Endothelial cell of umbilical vein (primary cell): ENCODE measurements at regions not wholly inside any gene's neighbourhood (a gene's known extent, or its start where the extent isn't known, plus 50 kb on each side); places are given as distances from the start of the nearest gene placed in this dataset.

ENCODE experiments used
- BruUV-seq: library from RNA; stranded (reverse); fragments of 400-500 nt; replicated peaks from 2 replicates; lab custom pipeline; 2021; lab: Mats Ljungman, UMichigan
- CTCF ChIA-PET: fragments of 300-600, 350-600 bp; sonication (Branson Sonifier 250); formaldehyde crosslinking; loops from one replicate; lab custom pipeline; 2021; ENCODE audit warnings: antibody characterized with exemption, inconsistent platforms; lab: Charles Lee
- POLR2A ChIA-PET: fragments of 300-600, 350-600 bp; sonication (Branson Sonifier 250); formaldehyde crosslinking; loops from one replicate; lab custom pipeline; 2021; ENCODE audit warnings: antibody characterized with exemption, inconsistent platforms; lab: Charles Lee
- DNase-seq: peaks from one replicate; pipeline ENCODE4 v3.0.0-alpha.2; 2011; ENCODE audit warnings: low read depth, low spot score
- FAIRE-seq: peaks from 2 replicates; lab custom pipeline; 2011; peaks lifted over from hg19 to GRCh38; lab: Jason Lieb, UNC
- H2AFZ ChIP-seq: 2 replicates; pipeline ENCODE4 v1.6.0; 2012; ENCODE audit warnings: low read depth, low read length, control low read depth, inconsistent platforms
- H3K27ac ChIP-seq: 2 replicates; pipeline ENCODE4 v1.5.1; 2011; ENCODE audit warnings: low read depth, mild to moderate bottlenecking, control low read depth, low read length, moderate library complexity; ENCODE audit not compliant: insufficient read depth
- H3K27me3 ChIP-seq, 2 experiments: 2 replicates each; pipeline versions ENCODE4 v1.6.0 to v1.6.1; 2011; ENCODE audit warnings: low read length in 2 of 2, mixed read lengths in 1 of 2; ENCODE audit not compliant: control insufficient read depth in 2 of 2, insufficient read depth in 2 of 2
- H3K36me3 ChIP-seq, 2 experiments: 2 replicates in 1 of 2; 3 replicates in 1 of 2; pipeline ENCODE4 v1.5.1; 2011; ENCODE audit warnings: low read length in 2 of 2, mild to moderate bottlenecking in 1 of 2, moderate library complexity in 1 of 2; ENCODE audit not compliant: control insufficient read depth in 2 of 2, insufficient read depth in 2 of 2; ENCODE audit errors: extremely low read depth in 1 of 2
- H3K4me1 ChIP-seq: 3 replicates; pipeline ENCODE4 v1.5.1; 2011; ENCODE audit warnings: mild to moderate bottlenecking, low read length; ENCODE audit not compliant: control insufficient read depth, insufficient read depth; ENCODE audit errors: extremely low read depth
- H3K4me2 ChIP-seq: 2 replicates; pipeline ENCODE4 v1.6.1; 2011; ENCODE audit warnings: low read length, control low read depth, mixed read lengths; ENCODE audit not compliant: insufficient read depth
- H3K4me3 ChIP-seq, 3 experiments: fragments of 200-600 bp in 1 of 3; sonication (generic), shearing (Covaris generic) in 1 of 3; replicated peaks in 1 of 3; 2 replicates each; pipeline ENCODE4 v1.5.1; 2011 to 2016; ENCODE audit warnings: control low read depth in 3 of 3, low read length in 3 of 3, mild to moderate bottlenecking in 2 of 3, inconsistent platforms in 1 of 3, low read depth in 1 of 3, moderate library complexity in 1 of 3; ENCODE audit not compliant: insufficient read depth in 1 of 3
- H3K79me2 ChIP-seq: 2 replicates; pipeline ENCODE4 v1.6.0; 2012; ENCODE audit warnings: low read length, inconsistent platforms; ENCODE audit not compliant: control insufficient read depth, insufficient read depth
- H3K9ac ChIP-seq: replicated peaks from 2 replicates; pipeline ENCODE3; 2011; ENCODE audit warnings: low read length, control low read depth; ENCODE audit not compliant: insufficient read depth; ENCODE audit errors: extremely low read depth
- H3K9me1 ChIP-seq: replicated peaks from 3 replicates; pipeline ENCODE4 v1.6.0; 2011; ENCODE audit warnings: mild to moderate bottlenecking, low read length; ENCODE audit not compliant: control insufficient read depth, insufficient read depth; ENCODE audit errors: extremely low read depth
- H3K9me3 ChIP-seq: replicated peaks from 2 replicates; pipeline ENCODE4 v1.5.1; 2012; ENCODE audit warnings: low read length, inconsistent platforms; ENCODE audit not compliant: control insufficient read depth, insufficient read depth
- H4K20me1 ChIP-seq: replicated peaks from 2 replicates; pipeline ENCODE3; 2011; ENCODE audit warnings: mild to moderate bottlenecking, low read length; ENCODE audit not compliant: control insufficient read depth, insufficient read depth; ENCODE audit errors: extremely low read depth
- EZH2 ChIP-seq: IDR thresholded peaks from 2 replicates; pipeline ENCODE4 v1.6.1; 2012; ENCODE audit warnings: borderline replicate concordance, low read depth, mild to moderate bottlenecking, moderate library complexity, low read length, inconsistent platforms; ENCODE audit not compliant: severe bottlenecking
- FOS ChIP-seq: IDR thresholded peaks from 2 replicates; pipeline ENCODE4 v1.6.1; 2011; ENCODE audit warnings: mild to moderate bottlenecking, low read length, moderate library complexity, borderline replicate concordance; ENCODE audit not compliant: insufficient read depth
- GATA2 ChIP-seq: IDR thresholded peaks from 2 replicates; pipeline ENCODE4 v1.7.0; 2011; ENCODE audit warnings: low read depth, mild to moderate bottlenecking, moderate library complexity, mixed read lengths, low read length; ENCODE audit not compliant: insufficient read length, insufficient read depth
- JUN ChIP-seq: IDR thresholded peaks from 2 replicates; pipeline ENCODE4 v1.6.1; 2011; ENCODE audit warnings: borderline replicate concordance, low read depth; ENCODE audit not compliant: insufficient read length, insufficient read depth
- MYC ChIP-seq: IDR thresholded peaks from one replicate; pipeline ENCODE4 v1.6.1; 2011; ENCODE audit warnings: mild to moderate bottlenecking, low read depth, low read length
- POLR2A ChIP-seq: IDR thresholded peaks from 2 replicates; pipeline ENCODE4 v1.6.1; 2012; ENCODE audit warnings: low read depth, mild to moderate bottlenecking, control low read depth, low read length
- POLR2AphosphoS5 ChIP-seq: IDR thresholded peaks from 2 replicates; pipeline ENCODE4 v1.6.1; 2012; ENCODE audit warnings: low read depth, mild to moderate bottlenecking, control low read depth, low read length, moderate library complexity; ENCODE audit not compliant: insufficient read depth
- dilution Hi-C: fragments of 300-500 bp; cut with MboI; formaldehyde crosslinking; loops from one replicate; pipeline ENCODE4 v1.15.0; 2019; ENCODE audit warnings: low sequenced_read_pairs; ENCODE audit not compliant: extremely low pct_ligation_motif_present
- intact Hi-C: fragments of 100-400 bp; cut with micrococcal nuclease; formaldehyde crosslinking; loops from one replicate; pipeline ENCODE4 v1.10.0; 2022
- TF ChIP-seq, protein P1 (sequence below), 2 donors: IDR thresholded peaks; 1 replicate in 1 of 2; 2 replicates in 1 of 2; pipeline ENCODE4 v1.5.1; 2011; ENCODE audit warnings: low read length in 2 of 2, mild to moderate bottlenecking in 2 of 2, moderate library complexity in 2 of 2, control low read depth in 1 of 2, inconsistent platforms in 1 of 2, low read depth in 1 of 2; ENCODE audit not compliant: insufficient read depth in 1 of 2; ENCODE audit errors: extremely low read depth in 1 of 2
- TF ChIP-seq, protein P2 (sequence below): IDR thresholded peaks from 2 replicates; pipeline ENCODE4 v1.6.1; 2011; ENCODE audit not compliant: insufficient read depth, insufficient read length

DNA sequence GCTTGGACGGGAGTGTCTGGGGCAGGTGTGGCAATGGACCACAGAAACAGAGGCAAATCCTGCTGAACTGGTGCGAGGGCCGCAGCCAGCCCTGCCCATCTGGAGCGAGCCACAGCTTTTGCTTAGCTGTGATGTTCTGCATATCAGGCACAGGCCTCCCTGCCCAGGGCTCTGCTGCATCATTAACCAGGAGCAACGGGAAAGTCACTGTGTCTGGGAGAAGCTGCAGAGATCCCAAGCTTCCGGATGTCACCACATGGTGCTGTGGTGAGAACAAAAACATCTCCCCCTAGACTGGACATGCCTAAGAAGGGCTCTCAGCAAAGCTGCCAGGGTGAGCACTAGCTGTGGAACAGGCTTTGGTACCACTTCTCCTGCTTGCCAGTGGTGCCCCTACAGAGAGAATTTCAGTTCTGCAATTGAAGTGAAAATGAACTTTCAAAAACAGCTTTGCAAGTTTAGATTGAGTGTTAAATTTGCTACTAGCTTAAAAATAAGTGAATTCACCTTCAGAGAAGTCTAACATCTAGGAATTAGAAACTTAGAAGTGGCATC is 172.9 kb upstream of the MYT1L start:
- Histone ChIP-seq H3K4me1 (no peaks in the 10 kb centered on the region), H3K4me3 (no peak overlapping the region), H3K79me2 (no peaks in the 10 kb centered on the region), H3K27ac (no peak overlapping the region), H4K20me1 (no peaks in the 10 kb centered on the region), H3K4me2 (no peak overlapping the region), H3K9me1 (no peaks in the 10 kb centered on the region), H3K9ac (no peak overlapping the region), H3K36me3 (no peaks in the 10 kb centered on the region), H3K27me3 (no peaks in the 10 kb centered on the region), H2AFZ (no peak overlapping the region), H3K9me3 (peaks cover 3% of the 10 kb centered on the region)
- BruUV-seq: no TSS peak
- CTCF ChIA-PET: no interaction called here
- intact Hi-C loops: no loop called here
- POLR2A ChIA-PET: no interaction called here
- FAIRE-seq (no peak), DNase-seq (no peak)
- dilution Hi-C loops: no loop called here
- no peak for TF ChIP-seq POLR2AphosphoS5
- no peak for TF ChIP-seq EZH2
- no peak for TF ChIP-seq FOS
- TF ChIP-seq, protein P1, sequence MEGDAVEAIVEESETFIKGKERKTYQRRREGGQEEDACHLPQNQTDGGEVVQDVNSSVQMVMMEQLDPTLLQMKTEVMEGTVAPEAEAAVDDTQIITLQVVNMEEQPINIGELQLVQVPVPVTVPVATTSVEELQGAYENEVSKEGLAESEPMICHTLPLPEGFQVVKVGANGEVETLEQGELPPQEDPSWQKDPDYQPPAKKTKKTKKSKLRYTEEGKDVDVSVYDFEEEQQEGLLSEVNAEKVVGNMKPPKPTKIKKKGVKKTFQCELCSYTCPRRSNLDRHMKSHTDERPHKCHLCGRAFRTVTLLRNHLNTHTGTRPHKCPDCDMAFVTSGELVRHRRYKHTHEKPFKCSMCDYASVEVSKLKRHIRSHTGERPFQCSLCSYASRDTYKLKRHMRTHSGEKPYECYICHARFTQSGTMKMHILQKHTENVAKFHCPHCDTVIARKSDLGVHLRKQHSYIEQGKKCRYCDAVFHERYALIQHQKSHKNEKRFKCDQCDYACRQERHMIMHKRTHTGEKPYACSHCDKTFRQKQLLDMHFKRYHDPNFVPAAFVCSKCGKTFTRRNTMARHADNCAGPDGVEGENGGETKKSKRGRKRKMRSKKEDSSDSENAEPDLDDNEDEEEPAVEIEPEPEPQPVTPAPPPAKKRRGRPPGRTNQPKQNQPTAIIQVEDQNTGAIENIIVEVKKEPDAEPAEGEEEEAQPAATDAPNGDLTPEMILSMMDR (IDR thresholded peaks at IDR 0.05; ENCODE audit: extremely low read depth in 1 of 2, insufficient read depth in 1 of 2, low read depth in 1 of 2, low read length in 2 of 2): no peak
- TF ChIP-seq JUN: no peak
- TF ChIP-seq, protein P2, sequence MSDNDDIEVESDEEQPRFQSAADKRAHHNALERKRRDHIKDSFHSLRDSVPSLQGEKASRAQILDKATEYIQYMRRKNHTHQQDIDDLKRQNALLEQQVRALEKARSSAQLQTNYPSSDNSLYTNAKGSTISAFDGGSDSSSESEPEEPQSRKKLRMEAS: no peak
- no peak for TF ChIP-seq MYC
- TF ChIP-seq POLR2A: no peak
- no peak for TF ChIP-seq GATA2
